Right lung (tissue), 2 donors: ENCODE measurements at regions not wholly inside any gene's neighbourhood (a gene's known extent, or its start where the extent isn't known, plus 50 kb on each side); places are given as distances from the start of the nearest gene placed in this dataset.

ENCODE experiments used
- DNase-seq, 2 donors: peaks; one replicate each; pipeline ENCODE4 v3.0.0-alpha.2; 2013

GRCh38 chr9:135239100-135239768 is 151.8 kb downstream of the OLFM1 start:
- no peak for DNase-seq

GRCh38 chr9:135239769-135240141 is 152.3 kb downstream of the OLFM1 start:
- DNase-seq = no peak

GRCh38 chr9:135240222-135240621 is 152.8 kb downstream of the OLFM1 start:
- DNase-seq = no peak

GRCh38 chr9:135240871-135241311 is 153.4 kb downstream of the OLFM1 start:
- DNase-seq = no peak

GRCh38 chr9:135241381-135242048 is 154.0 kb downstream of the OLFM1 start:
- no peak for DNase-seq

- no peak for DNase-seq
These were observed 154.6 kb downstream of the OLFM1 start for GRCh38 chr9:135242049-135242396.

- DNase-seq = no peak
These were observed 154.9 kb downstream of the OLFM1 start for GRCh38 chr9:135242406-135242805.

- DNase-seq = no peak
These were observed 156.0 kb downstream of the OLFM1 start for GRCh38 chr9:135243201-135244190.

GRCh38 chr9:135244271-135245221 is 157.1 kb downstream of the OLFM1 start:
- no peak for DNase-seq

GRCh38 chr9:135245482-135246247 is 158.2 kb downstream of the OLFM1 start:
- DNase-seq = no peak

- no peak for DNase-seq
These were observed 159.1 kb downstream of the OLFM1 start for GRCh38 chr9:135246248-135247205.

GRCh38 chr9:135247227-135247930 is 159.9 kb downstream of the OLFM1 start:
- DNase-seq = no peak

GRCh38 chr9:135248111-135248510 is 160.6 kb downstream of the OLFM1 start:
- DNase-seq = no peak

GRCh38 chr9:135248721-135249120 is 161.3 kb downstream of the OLFM1 start:
- DNase-seq = no peak

GRCh38 chr9:135249191-135249590 is 161.7 kb downstream of the OLFM1 start:
- no peak for DNase-seq

GRCh38 chr9:135249711-135250110 is 162.2 kb downstream of the OLFM1 start:
- no peak for DNase-seq

GRCh38 chr9:135251331-135251761 is 163.9 kb downstream of the OLFM1 start:
- no peak for DNase-seq

- DNase-seq = no peak
These were observed 164.7 kb downstream of the OLFM1 start for GRCh38 chr9:135251996-135252760.
